NT2/D1 (cell line): ENCODE measurements at regions not wholly inside any gene's neighbourhood (a gene's known extent, or its start where the extent isn't known, plus 50 kb on each side); places are given as distances from the start of the nearest gene placed in this dataset.

ENCODE experiments used
- DNase-seq: peaks from one replicate; pipeline ENCODE4 v3.0.0-alpha.2; 2011; ENCODE audit warnings: low read depth, low spot score
- H3K27me3 ChIP-seq: 2 replicates; pipeline ENCODE4 v1.6.0; 2011; ENCODE audit warnings: mild to moderate bottlenecking; ENCODE audit not compliant: insufficient read length, insufficient read depth
- H3K36me3 ChIP-seq: 2 replicates; pipeline ENCODE4 v1.6.1; 2011; ENCODE audit warnings: mild to moderate bottlenecking, low read length, mixed read lengths; ENCODE audit not compliant: insufficient read depth, insufficient read length
- H3K4me1 ChIP-seq: 2 replicates; pipeline ENCODE4 v1.5.1; 2011; ENCODE audit not compliant: insufficient read depth, insufficient read length
- H3K4me3 ChIP-seq: 2 replicates; pipeline ENCODE4 v1.5.1; 2011; ENCODE audit warnings: low read depth; ENCODE audit not compliant: insufficient read length
- H3K9ac ChIP-seq: 2 replicates; pipeline ENCODE4 v1.6.0; 2011; ENCODE audit warnings: low read depth; ENCODE audit not compliant: insufficient read length
- H3K9me3 ChIP-seq: 2 replicates; pipeline ENCODE4 v1.5.1; 2011; ENCODE audit warnings: mild to moderate bottlenecking, low read length; ENCODE audit not compliant: insufficient read depth
- SUZ12 ChIP-seq: IDR thresholded peaks from 2 replicates; pipeline ENCODE4 v1.6.1; 2011; ENCODE audit not compliant: insufficient read length, insufficient read depth; ENCODE audit errors: extremely low read depth
- YY1 ChIP-seq: IDR thresholded peaks from 2 replicates; pipeline ENCODE4 v1.6.1; 2011; ENCODE audit not compliant: insufficient read length, insufficient read depth
- ZNF274 ChIP-seq: IDR thresholded peaks from 2 replicates; pipeline ENCODE4 v1.6.1; 2011; ENCODE audit warnings: mild to moderate bottlenecking, low read depth, low read length

GRCh38 chr10:117669122-117669521 is 126.6 kb downstream of the EMX2 start:
- H3K4me3 ChIP-seq: no peak overlapping the region
- no peak for DNase-seq
- no peaks in the 10 kb centered on the region for H3K9me3 ChIP-seq
- peaks cover 5% of the 10 kb centered on the region for H3K4me1 ChIP-seq
- no peaks in the 10 kb centered on the region for H3K27me3 ChIP-seq
- TF ChIP-seq ZNF274: no peak
- TF ChIP-seq SUZ12: no peak
- TF ChIP-seq YY1: no peak
- H3K36me3 ChIP-seq: no peaks in the 10 kb centered on the region
- no peak overlapping the region for H3K9ac ChIP-seq

GRCh38 chr10:117670116-117670904 is 127.8 kb downstream of the EMX2 start:
- TF ChIP-seq SUZ12 (no peak), ZNF274 (no peak), YY1 (no peak)
- peaks cover 5% of the 10 kb centered on the region for H3K4me1 ChIP-seq

GRCh38 chr10:117673230-117674010 is 130.9 kb downstream of the EMX2 start:
- Histone ChIP-seq H3K9ac (no peak overlapping the region), H3K4me1 (peaks cover 5% of the 10 kb centered on the region), H3K9me3 (no peaks in the 10 kb centered on the region), H3K36me3 (no peaks in the 10 kb centered on the region), H3K27me3 (no peaks in the 10 kb centered on the region), H3K4me3 (no peak overlapping the region)
- no peak for DNase-seq
- no peak for TF ChIP-seq SUZ12
- no peak for TF ChIP-seq ZNF274
- TF ChIP-seq YY1: no peak

More at GRCh38 chr10:117670116-117670904, 127.8 kb downstream of the EMX2 start:
- no peaks in the 10 kb centered on the region for H3K9me3 ChIP-seq
- H3K36me3 ChIP-seq: no peaks in the 10 kb centered on the region
- H3K27me3 ChIP-seq: no peaks in the 10 kb centered on the region
- no peak overlapping the region for H3K9ac ChIP-seq
- DNase-seq: no peak
- H3K4me3 ChIP-seq: no peak overlapping the region

GRCh38 chr10:117674201-117674600 is 131.7 kb downstream of the EMX2 start:
- DNase-seq: no peak
- Histone ChIP-seq H3K4me3 (no peak overlapping the region), H3K4me1 (peaks cover 5% of the 10 kb centered on the region), H3K27me3 (no peaks in the 10 kb centered on the region), H3K9me3 (no peaks in the 10 kb centered on the region), H3K36me3 (no peaks in the 10 kb centered on the region), H3K9ac (no peak overlapping the region)
- TF ChIP-seq YY1 (no peak), ZNF274 (no peak), SUZ12 (no peak)

- Histone ChIP-seq H3K4me3 (no peak overlapping the region), H3K27me3 (no peaks in the 10 kb centered on the region), H3K9ac (no peak overlapping the region), H3K9me3 (no peaks in the 10 kb centered on the region), H3K4me1 (peaks cover 5% of the 10 kb centered on the region), H3K36me3 (no peaks in the 10 kb centered on the region)
- no peak for TF ChIP-seq YY1
- no peak for TF ChIP-seq SUZ12
- TF ChIP-seq ZNF274: no peak
- DNase-seq: no peak
Measured at GRCh38 chr10:117674646-117675045, 132.1 kb downstream of the EMX2 start.

GRCh38 chr10:117675514-117676055 is 133.0 kb downstream of the EMX2 start:
- no peak overlapping the region for H3K4me3 ChIP-seq
- H3K9me3 ChIP-seq: no peaks in the 10 kb centered on the region
- H3K27me3 ChIP-seq: no peaks in the 10 kb centered on the region
- no peak overlapping the region for H3K9ac ChIP-seq
- no peak for DNase-seq
- peaks cover 5% of the 10 kb centered on the region for H3K4me1 ChIP-seq
- no peaks in the 10 kb centered on the region for H3K36me3 ChIP-seq
- TF ChIP-seq ZNF274 (no peak), SUZ12 (no peak), YY1 (no peak)

GRCh38 chr10:117677239-117677638 is 134.7 kb downstream of the EMX2 start:
- DNase-seq: no peak
- H3K36me3 ChIP-seq: no peaks in the 10 kb centered on the region
- TF ChIP-seq YY1 (no peak), SUZ12 (no peak)

More at GRCh38 chr10:117677239-117677638, 134.7 kb downstream of the EMX2 start:
- Histone ChIP-seq H3K9ac (no peak overlapping the region), H3K4me1 (peaks cover 5% of the 10 kb centered on the region), H3K4me3 (no peak overlapping the region), H3K9me3 (no peaks in the 10 kb centered on the region), H3K27me3 (no peaks in the 10 kb centered on the region)
